OCI-LY3 (cell line): ENCODE measurements at regions not wholly inside any gene's neighbourhood (a gene's known extent, or its start where the extent isn't known, plus 50 kb on each side); places are given as distances from the start of the nearest gene placed in this dataset.

ENCODE experiments used
- H2AFZ ChIP-seq: fragments of 200-600, 300-600 bp; shearing (Covaris generic); 2 replicates; pipeline ENCODE4 v1.6.0; 2014; ENCODE audit warnings: antibody characterized with exemption, low read depth, low read length
- H3K27ac ChIP-seq: fragments of 200-600, 300-600 bp; sonication (generic); 2 replicates; pipeline ENCODE4 v1.5.1; 2014; ENCODE audit warnings: mild to moderate bottlenecking, low read length, moderate library complexity, mixed read lengths
- H3K27me3 ChIP-seq: fragments of 200-600, 300-600 bp; sonication (generic); 2 replicates; pipeline ENCODE4 v1.6.1; 2014; ENCODE audit warnings: low read depth, low read length, mixed read lengths
- H3K36me3 ChIP-seq: fragments of 200-600, 300-600 bp; sonication (generic); replicated peaks from 2 replicates; pipeline ENCODE3; 2014; ENCODE audit warnings: low read depth, low read length, mixed read lengths
- H3K4me1 ChIP-seq: fragments of 300-600, 200-600 bp; sonication (generic); 2 replicates; pipeline ENCODE4 v1.6.1; 2014; ENCODE audit warnings: low read length, mixed read lengths
- H3K4me2 ChIP-seq: fragments of 200-600, 300-600 bp; sonication (generic); 2 replicates; pipeline ENCODE4 v1.6.1; 2014; ENCODE audit warnings: low read length, mixed read lengths
- H3K4me3 ChIP-seq: fragments of 300-600, 200-600 bp; sonication (generic); 2 replicates; pipeline ENCODE4 v1.5.1; 2014; ENCODE audit warnings: antibody characterized with exemption, mild to moderate bottlenecking, low read length, moderate library complexity
- H3K79me2 ChIP-seq: fragments of 300-600, 200-600 bp; shearing (Covaris generic); 2 replicates; pipeline ENCODE4 v1.6.1; 2014; ENCODE audit warnings: mild to moderate bottlenecking, low read length, mixed read lengths
- H3K9ac ChIP-seq: fragments of 300-600, 200-600 bp; shearing (Covaris generic); 2 replicates; pipeline ENCODE4 v1.6.0; 2014; ENCODE audit warnings: mild to moderate bottlenecking, low read length, moderate library complexity
- H3K9me3 ChIP-seq: fragments of 200-600, 300-600 bp; shearing (Covaris generic); 2 replicates; pipeline ENCODE4 v1.6.1; 2014; ENCODE audit warnings: low read length, mixed read lengths; ENCODE audit not compliant: insufficient read depth
- H4K20me1 ChIP-seq: fragments of 200-600, 300-600 bp; sonication (generic); 2 replicates; pipeline ENCODE4 v1.6.1; 2016; ENCODE audit warnings: low read length, mixed read lengths; ENCODE audit not compliant: insufficient read depth
- CTCF ChIP-seq: fragments of 200-600, 300-600 bp; sonication (generic); IDR thresholded peaks from 2 replicates; pipeline ENCODE4 v1.5.1; 2014; ENCODE audit warnings: antibody characterized with exemption, low read length, low read depth
- EZH2phosphoT487 ChIP-seq: fragments of 200-600 bp; shearing (Covaris generic); IDR thresholded peaks from 2 replicates; pipeline ENCODE4 v1.6.1; 2018; ENCODE audit warnings: antibody characterized with exemption, mixed run types, low read depth

GRCh38 chr14:65162031-65162430 is 59.7 kb upstream of the MAX start:
- Histone ChIP-seq H2AFZ (no peak overlapping the region), H3K4me3 (no peak overlapping the region)
- TF ChIP-seq EZH2phosphoT487 (no peak), CTCF (no peak)

DNA sequence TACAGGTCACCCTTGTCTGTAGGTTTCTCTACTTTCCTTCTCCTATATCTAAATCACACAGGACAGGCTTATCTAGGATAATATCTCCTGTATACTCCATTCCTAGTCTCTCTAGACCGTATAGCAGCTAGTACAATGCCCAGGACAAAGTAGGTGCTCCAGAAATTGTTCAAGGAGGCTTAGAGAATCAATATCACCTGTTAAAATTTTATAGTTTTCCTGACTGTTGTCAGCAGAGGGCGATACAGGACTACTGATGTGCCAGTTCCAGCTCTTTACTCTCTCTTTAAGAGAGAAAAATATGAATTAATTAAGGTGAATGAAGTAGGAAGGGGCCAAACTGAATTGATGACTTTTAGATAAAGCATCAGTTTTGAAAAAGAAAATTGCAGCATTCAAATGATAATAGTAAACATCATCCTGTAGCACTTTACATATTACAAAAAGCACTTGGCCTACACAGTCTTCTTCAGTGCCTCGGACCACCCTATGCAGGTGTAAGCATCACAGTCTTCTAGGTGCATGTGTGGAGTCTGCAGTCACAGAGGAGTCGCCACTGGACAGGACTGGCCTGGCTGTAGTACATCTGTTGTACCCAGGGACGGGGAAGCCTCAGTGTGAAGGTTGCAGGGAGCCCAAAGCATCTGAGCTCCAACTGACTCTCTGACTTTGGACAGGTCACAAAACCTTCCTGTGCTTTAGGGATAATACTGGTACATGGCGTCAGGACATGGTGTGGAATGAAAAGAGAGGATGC is 61.9 kb upstream of the MAX start:
- no peak overlapping the region for H3K4me3 ChIP-seq
- no peak overlapping the region for H2AFZ ChIP-seq
- no peaks in the 10 kb centered on the region for H3K9me3 ChIP-seq
- no peak overlapping the region for H3K27ac ChIP-seq
- H3K4me1 ChIP-seq = peaks cover 13% of the 10 kb centered on the region
- no peak overlapping the region for H3K4me2 ChIP-seq
- H3K27me3 ChIP-seq = peaks cover 65% of the 10 kb centered on the region
- TF ChIP-seq EZH2phosphoT487 = no peak
- peak; percentile 86 for TF ChIP-seq CTCF
- peaks cover 7% of the 10 kb centered on the region; the same call in 1 of the 2 replicates for H4K20me1 ChIP-seq
- H3K9ac ChIP-seq = no peak overlapping the region
- no peaks in the 10 kb centered on the region for H3K79me2 ChIP-seq
- H3K36me3 ChIP-seq = no peaks in the 10 kb centered on the region

More at GRCh38 chr14:65162031-65162430, 59.7 kb upstream of the MAX start:
- Histone ChIP-seq H3K27me3 (peaks cover 63% of the 10 kb centered on the region), H3K4me1 (peaks cover 14% of the 10 kb centered on the region), H3K4me2 (no peak overlapping the region), H3K9ac (no peak overlapping the region), H3K27ac (no peak overlapping the region), H4K20me1 (peaks cover 7% of the 10 kb centered on the region; the same call in 1 of the 2 replicates), H3K79me2 (no peaks in the 10 kb centered on the region), H3K9me3 (no peaks in the 10 kb centered on the region), H3K36me3 (no peaks in the 10 kb centered on the region)

DNA sequence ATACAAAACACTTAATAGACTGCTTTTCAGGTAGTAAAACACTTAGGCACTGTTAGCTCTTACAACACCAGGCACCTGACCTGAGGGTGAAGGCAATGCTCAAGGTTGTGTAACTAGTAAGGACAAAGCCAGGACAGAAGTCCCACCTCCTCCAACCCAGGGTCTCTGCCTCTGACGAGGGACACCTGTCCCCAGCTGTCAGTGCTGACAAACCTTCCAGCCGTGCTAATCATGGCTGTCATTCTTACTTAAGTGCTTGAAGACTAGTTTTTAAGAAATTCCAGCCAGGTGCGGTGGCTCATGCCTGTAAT is 62.5 kb upstream of the MAX start:
- no peaks in the 10 kb centered on the region for H3K9me3 ChIP-seq
- H3K4me3 ChIP-seq = no peak overlapping the region
- no peak overlapping the region for H2AFZ ChIP-seq
- peaks cover 4% of the 10 kb centered on the region; the same call in 1 of the 2 replicates for H4K20me1 ChIP-seq
- TF ChIP-seq EZH2phosphoT487 (no peak), CTCF (no peak)
- peaks cover 12% of the 10 kb centered on the region for H3K4me1 ChIP-seq
- H3K9ac ChIP-seq = no peak overlapping the region
- no peaks in the 10 kb centered on the region for H3K79me2 ChIP-seq
- no peak overlapping the region for H3K4me2 ChIP-seq
- H3K36me3 ChIP-seq = no peaks in the 10 kb centered on the region
- no peak overlapping the region for H3K27ac ChIP-seq
- H3K27me3 ChIP-seq = peaks cover 66% of the 10 kb centered on the region

GRCh38 chr14:65167072-65167645 is 64.8 kb upstream of the MAX start:
- no peaks in the 10 kb centered on the region for H3K9me3 ChIP-seq
- H3K4me1 ChIP-seq = peaks cover 11% of the 10 kb centered on the region
- H3K36me3 ChIP-seq = no peaks in the 10 kb centered on the region
- no peaks in the 10 kb centered on the region for H3K79me2 ChIP-seq
- H3K27me3 ChIP-seq = peaks cover 68% of the 10 kb centered on the region
- no peak overlapping the region for H3K4me3 ChIP-seq
- no peak overlapping the region for H3K9ac ChIP-seq
- peaks cover 4% of the 10 kb centered on the region; the same call in 1 of the 2 replicates for H4K20me1 ChIP-seq
- TF ChIP-seq CTCF (no peak), EZH2phosphoT487 (no peak)
- H3K4me2 ChIP-seq = no peak overlapping the region
- no peak overlapping the region for H3K27ac ChIP-seq
- no peak overlapping the region for H2AFZ ChIP-seq
